ENCODE measurements at regions not wholly inside any gene's neighbourhood (a gene's known extent, or its start where the extent isn't known, plus 50 kb on each side); places are given as distances from the start of the nearest gene placed in this dataset.

DNA sequence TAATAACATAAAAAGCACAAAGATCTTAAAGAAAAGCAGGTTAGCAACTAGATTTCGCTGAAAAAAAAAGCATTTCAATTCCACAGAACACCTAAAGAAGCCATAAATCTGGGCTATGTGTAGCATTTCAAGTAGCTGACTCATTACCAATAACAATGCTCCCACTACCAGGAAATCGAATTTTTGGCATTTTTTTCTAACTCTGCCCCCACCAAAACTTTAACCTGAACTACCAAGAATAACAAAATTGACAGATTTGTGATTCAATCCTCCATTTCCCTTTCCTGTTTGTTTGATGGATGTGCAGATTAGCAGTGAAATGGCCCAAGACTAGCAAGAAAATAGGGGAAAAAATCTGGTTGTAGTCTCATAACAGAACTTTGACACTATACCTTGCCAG lies 180.2 kb downstream of the RASEF start:
- no peak for TF ChIP-seq MAZ (IDR thresholded peaks at IDR 0.05; ENCODE audit: borderline replicate concordance, low read depth, low read length)
- no peak for TF ChIP-seq SREBF2 (IDR thresholded peaks at IDR 0.05)
- TF ChIP-seq CHD4 (IDR thresholded peaks at IDR 0.05; ENCODE audit: borderline replicate concordance), result no peak
- TF ChIP-seq POLR2A (IDR thresholded peaks at IDR 0.05; ENCODE audit: low read length), result no peak
- TF ChIP-seq, protein P1, sequence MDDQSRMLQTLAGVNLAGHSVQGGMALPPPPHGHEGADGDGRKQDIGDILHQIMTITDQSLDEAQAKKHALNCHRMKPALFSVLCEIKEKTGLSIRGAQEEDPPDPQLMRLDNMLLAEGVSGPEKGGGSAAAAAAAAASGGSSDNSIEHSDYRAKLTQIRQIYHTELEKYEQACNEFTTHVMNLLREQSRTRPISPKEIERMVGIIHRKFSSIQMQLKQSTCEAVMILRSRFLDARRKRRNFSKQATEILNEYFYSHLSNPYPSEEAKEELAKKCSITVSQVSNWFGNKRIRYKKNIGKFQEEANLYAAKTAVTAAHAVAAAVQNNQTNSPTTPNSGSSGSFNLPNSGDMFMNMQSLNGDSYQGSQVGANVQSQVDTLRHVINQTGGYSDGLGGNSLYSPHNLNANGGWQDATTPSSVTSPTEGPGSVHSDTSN (IDR thresholded peaks at IDR 0.05), result no peak
- TF ChIP-seq SMC3 (IDR thresholded peaks at IDR 0.05), result no peak
- TF ChIP-seq, protein P2, sequence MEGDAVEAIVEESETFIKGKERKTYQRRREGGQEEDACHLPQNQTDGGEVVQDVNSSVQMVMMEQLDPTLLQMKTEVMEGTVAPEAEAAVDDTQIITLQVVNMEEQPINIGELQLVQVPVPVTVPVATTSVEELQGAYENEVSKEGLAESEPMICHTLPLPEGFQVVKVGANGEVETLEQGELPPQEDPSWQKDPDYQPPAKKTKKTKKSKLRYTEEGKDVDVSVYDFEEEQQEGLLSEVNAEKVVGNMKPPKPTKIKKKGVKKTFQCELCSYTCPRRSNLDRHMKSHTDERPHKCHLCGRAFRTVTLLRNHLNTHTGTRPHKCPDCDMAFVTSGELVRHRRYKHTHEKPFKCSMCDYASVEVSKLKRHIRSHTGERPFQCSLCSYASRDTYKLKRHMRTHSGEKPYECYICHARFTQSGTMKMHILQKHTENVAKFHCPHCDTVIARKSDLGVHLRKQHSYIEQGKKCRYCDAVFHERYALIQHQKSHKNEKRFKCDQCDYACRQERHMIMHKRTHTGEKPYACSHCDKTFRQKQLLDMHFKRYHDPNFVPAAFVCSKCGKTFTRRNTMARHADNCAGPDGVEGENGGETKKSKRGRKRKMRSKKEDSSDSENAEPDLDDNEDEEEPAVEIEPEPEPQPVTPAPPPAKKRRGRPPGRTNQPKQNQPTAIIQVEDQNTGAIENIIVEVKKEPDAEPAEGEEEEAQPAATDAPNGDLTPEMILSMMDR (IDR thresholded peaks at IDR 0.05), result no peak
- TF ChIP-seq CEBPB (IDR thresholded peaks at IDR 0.05), result no peak
- TF ChIP-seq EP300 (IDR thresholded peaks at IDR 0.05), result no peak
- TF ChIP-seq, protein P3, sequence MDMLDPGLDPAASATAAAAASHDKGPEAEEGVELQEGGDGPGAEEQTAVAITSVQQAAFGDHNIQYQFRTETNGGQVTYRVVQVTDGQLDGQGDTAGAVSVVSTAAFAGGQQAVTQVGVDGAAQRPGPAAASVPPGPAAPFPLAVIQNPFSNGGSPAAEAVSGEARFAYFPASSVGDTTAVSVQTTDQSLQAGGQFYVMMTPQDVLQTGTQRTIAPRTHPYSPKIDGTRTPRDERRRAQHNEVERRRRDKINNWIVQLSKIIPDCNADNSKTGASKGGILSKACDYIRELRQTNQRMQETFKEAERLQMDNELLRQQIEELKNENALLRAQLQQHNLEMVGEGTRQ (IDR thresholded peaks at IDR 0.05), result no peak
- TF ChIP-seq RFX5 (IDR thresholded peaks at IDR 0.05), result no peak
- no peak for TF ChIP-seq HDAC2 (IDR thresholded peaks at IDR 0.05)
- TF ChIP-seq, protein P4, sequence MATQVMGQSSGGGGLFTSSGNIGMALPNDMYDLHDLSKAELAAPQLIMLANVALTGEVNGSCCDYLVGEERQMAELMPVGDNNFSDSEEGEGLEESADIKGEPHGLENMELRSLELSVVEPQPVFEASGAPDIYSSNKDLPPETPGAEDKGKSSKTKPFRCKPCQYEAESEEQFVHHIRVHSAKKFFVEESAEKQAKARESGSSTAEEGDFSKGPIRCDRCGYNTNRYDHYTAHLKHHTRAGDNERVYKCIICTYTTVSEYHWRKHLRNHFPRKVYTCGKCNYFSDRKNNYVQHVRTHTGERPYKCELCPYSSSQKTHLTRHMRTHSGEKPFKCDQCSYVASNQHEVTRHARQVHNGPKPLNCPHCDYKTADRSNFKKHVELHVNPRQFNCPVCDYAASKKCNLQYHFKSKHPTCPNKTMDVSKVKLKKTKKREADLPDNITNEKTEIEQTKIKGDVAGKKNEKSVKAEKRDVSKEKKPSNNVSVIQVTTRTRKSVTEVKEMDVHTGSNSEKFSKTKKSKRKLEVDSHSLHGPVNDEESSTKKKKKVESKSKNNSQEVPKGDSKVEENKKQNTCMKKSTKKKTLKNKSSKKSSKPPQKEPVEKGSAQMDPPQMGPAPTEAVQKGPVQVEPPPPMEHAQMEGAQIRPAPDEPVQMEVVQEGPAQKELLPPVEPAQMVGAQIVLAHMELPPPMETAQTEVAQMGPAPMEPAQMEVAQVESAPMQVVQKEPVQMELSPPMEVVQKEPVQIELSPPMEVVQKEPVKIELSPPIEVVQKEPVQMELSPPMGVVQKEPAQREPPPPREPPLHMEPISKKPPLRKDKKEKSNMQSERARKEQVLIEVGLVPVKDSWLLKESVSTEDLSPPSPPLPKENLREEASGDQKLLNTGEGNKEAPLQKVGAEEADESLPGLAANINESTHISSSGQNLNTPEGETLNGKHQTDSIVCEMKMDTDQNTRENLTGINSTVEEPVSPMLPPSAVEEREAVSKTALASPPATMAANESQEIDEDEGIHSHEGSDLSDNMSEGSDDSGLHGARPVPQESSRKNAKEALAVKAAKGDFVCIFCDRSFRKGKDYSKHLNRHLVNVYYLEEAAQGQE (IDR thresholded peaks at IDR 0.05), result no peak
- no peak for TF ChIP-seq POLR2AphosphoS2 (conservative IDR thresholded peaks at IDR 0.05; ENCODE audit: low read length)

Measured in A549 (cell line).